ENCODE measurements at regions not wholly inside any gene's neighbourhood (a gene's known extent, or its start where the extent isn't known, plus 50 kb on each side); places are given as distances from the start of the nearest gene placed in this dataset.

- TF ChIP-seq CTCF (IDR thresholded peaks at IDR 0.05; ENCODE audit: low read length) (no peak), EZH2 (IDR thresholded peaks at IDR 0.05; ENCODE audit: borderline replicate concordance, low read length) (no peak)
Observed at GRCh38 chr1:69045572-69045971, 522.1 kb upstream of the LRRC7 start.
